NAMALWA (cell line): ENCODE measurements at regions not wholly inside any gene's neighbourhood (a gene's known extent, or its start where the extent isn't known, plus 50 kb on each side); places are given as distances from the start of the nearest gene placed in this dataset.
"Not testable (repeated sequence)": the region's sequence is repeated elsewhere in the genome, so short reads cannot be mapped to it uniquely, and the experiment has no call there.

Source experiments
- DNase-seq: peaks from one replicate; pipeline ENCODE4 v3.0.0-alpha.2; 2015; ENCODE audit warnings: low spot score

GRCh38 chr2:172259827-172260226 is 157.1 kb upstream of the DLX2 start:
- no peak for DNase-seq

GRCh38 chr2:172260336-172260735 is 157.6 kb upstream of the DLX2 start:
- no peak for DNase-seq

GRCh38 chr2:172261292-172261691 is 158.6 kb upstream of the DLX2 start:
- no peak for DNase-seq

- no peak for DNase-seq
These were observed 159.8 kb upstream of the DLX2 start for GRCh38 chr2:172262486-172262885.

- not testable (repeated sequence) for DNase-seq
These were observed 162.1 kb upstream of the DLX2 start for GRCh38 chr2:172264820-172265219.

GRCh38 chr2:172269507-172270244 is 157.7 kb upstream of the ITGA6 start:
- DNase-seq, result not testable (repeated sequence)

- no peak for DNase-seq
These were observed 156.9 kb upstream of the ITGA6 start for GRCh38 chr2:172270278-172271079.

- no peak for DNase-seq
These were observed 153.3 kb upstream of the ITGA6 start for GRCh38 chr2:172273910-172274571.

GRCh38 chr2:172275239-172275638 is 152.1 kb upstream of the ITGA6 start:
- no peak for DNase-seq

GRCh38 chr2:172276961-172277360 is 150.4 kb upstream of the ITGA6 start:
- no peak for DNase-seq

GRCh38 chr2:172278667-172279066 is 148.7 kb upstream of the ITGA6 start:
- DNase-seq, result no peak

- DNase-seq, result no peak
These were observed 148.2 kb upstream of the ITGA6 start for GRCh38 chr2:172279214-172279613.

- no peak for DNase-seq
These were observed 147.6 kb upstream of the ITGA6 start for GRCh38 chr2:172279813-172280212.

GRCh38 chr2:172280571-172281361 is 146.6 kb upstream of the ITGA6 start:
- DNase-seq, result peak; percentile 73

- DNase-seq, result no peak
These were observed 145.5 kb upstream of the ITGA6 start for GRCh38 chr2:172281648-172282570.

GRCh38 chr2:172282944-172283343 is 144.4 kb upstream of the ITGA6 start:
- DNase-seq, result no peak

- no peak for DNase-seq
These were observed 143.9 kb upstream of the ITGA6 start for GRCh38 chr2:172283476-172283875.

- DNase-seq, result no peak
These were observed 143.2 kb upstream of the ITGA6 start for GRCh38 chr2:172284209-172284608.

GRCh38 chr2:172285010-172285621 is 142.3 kb upstream of the ITGA6 start:
- no peak for DNase-seq

GRCh38 chr2:172285760-172286159 is 141.6 kb upstream of the ITGA6 start:
- no peak for DNase-seq

- DNase-seq, result no peak
These were observed 140.2 kb upstream of the ITGA6 start for GRCh38 chr2:172287190-172287589.
